GM23338 (cell line): ENCODE measurements at regions not wholly inside any gene's neighbourhood (a gene's known extent, or its start where the extent isn't known, plus 50 kb on each side); places are given as distances from the start of the nearest gene placed in this dataset.

Experiments
- ATAC-seq: fragments of 200-7000 bp; cut with Tn5 transposase; 3 replicates; pipeline ENCODE4 v1.9.1; 2020
- DNase-seq: peaks from one replicate; pipeline ENCODE4 v3.0.0-alpha.2; 2015; ENCODE audit warnings: low spot score
- H2AFZ ChIP-seq: fragments of 200-600 bp; sonication (generic); 2 replicates; pipeline ENCODE4 v1.8.0; 2016; ENCODE audit warnings: antibody characterized with exemption, mild to moderate bottlenecking, moderate library complexity
- H3F3A ChIP-seq: fragments of 200-600 bp; sonication (generic); replicated peaks from 2 replicates; pipeline ENCODE4 v1.8.0; 2017; ENCODE audit warnings: antibody characterized with exemption, mixed run types, low read depth
- H3K27ac ChIP-seq: fragments of 200-600 bp; sonication (generic); 2 replicates; pipeline ENCODE4 v1.6.1; 2016; ENCODE audit warnings: low read depth
- H3K27me3 ChIP-seq: fragments of 200-600 bp; sonication (generic); 2 replicates; pipeline ENCODE4 v1.8.0; 2016; ENCODE audit warnings: mild to moderate bottlenecking, mixed run types, moderate library complexity; ENCODE audit not compliant: insufficient read depth
- H3K36me3 ChIP-seq: fragments of 200-600 bp; sonication (generic); 2 replicates; pipeline ENCODE4 v1.8.0; 2016; ENCODE audit warnings: mild to moderate bottlenecking; ENCODE audit not compliant: insufficient read depth
- H3K4me1 ChIP-seq: fragments of 200-600 bp; sonication (generic); 2 replicates; pipeline ENCODE4 v1.8.0; 2016; ENCODE audit warnings: mild to moderate bottlenecking, moderate library complexity; ENCODE audit not compliant: insufficient read depth
- H3K4me2 ChIP-seq: fragments of 200-600 bp; sonication (generic); 2 replicates; pipeline ENCODE4 v1.7.1; 2017; ENCODE audit warnings: mixed run types
- H3K4me3 ChIP-seq: fragments of 200-600 bp; sonication (generic); 2 replicates; pipeline ENCODE4 v1.6.1; 2016; ENCODE audit warnings: mixed run types
- H3K79me2 ChIP-seq: fragments of 200-600 bp; sonication (generic); replicated peaks from 2 replicates; pipeline ENCODE4 v1.8.0; 2017; ENCODE audit warnings: mild to moderate bottlenecking; ENCODE audit not compliant: insufficient read depth
- H3K9me2 ChIP-seq: fragments of 200-600 bp; sonication (generic); 2 replicates; pipeline ENCODE4 v1.8.0; 2017; ENCODE audit not compliant: insufficient read depth
- H4K20me1 ChIP-seq: fragments of 200-600 bp; sonication (generic); replicated peaks from 2 replicates; pipeline ENCODE4 v1.8.0; 2017; ENCODE audit warnings: mild to moderate bottlenecking; ENCODE audit not compliant: insufficient read depth
- H3K27ac Mint-ChIP-seq: 2 replicates; pipeline ENCODE4 v1.8.0; 2020; ENCODE audit warnings: inconsistent platforms, mild to moderate bottlenecking, moderate library complexity, mixed read lengths
- H3K27me3 Mint-ChIP-seq: 3 replicates; pipeline ENCODE4 v1.8.0; 2022; ENCODE audit warnings: low read depth, mild to moderate bottlenecking, moderate library complexity, mixed read lengths, inconsistent platforms; ENCODE audit not compliant: insufficient read depth, poor library complexity
- H3K36me3 Mint-ChIP-seq: 3 replicates; pipeline ENCODE4 v1.8.0; 2021; ENCODE audit warnings: low read depth, mild to moderate bottlenecking, inconsistent platforms, moderate library complexity, mixed read lengths
- H3K4me1 Mint-ChIP-seq: 3 replicates; pipeline ENCODE4 v1.8.0; 2020; ENCODE audit warnings: mild to moderate bottlenecking, inconsistent platforms, mixed read lengths
- H3K4me3 Mint-ChIP-seq: 3 replicates; pipeline ENCODE4 v1.8.0; 2021; ENCODE audit warnings: moderate library complexity, mild to moderate bottlenecking, inconsistent platforms, mixed read lengths
- H3K9me3 Mint-ChIP-seq: 3 replicates; pipeline ENCODE4 v1.8.0; 2020; ENCODE audit warnings: moderate library complexity, mild to moderate bottlenecking, inconsistent platforms, mixed read lengths
- EZH2 ChIP-seq: fragments of 200-600 bp; sonication (generic); IDR thresholded peaks from one replicate; pipeline ENCODE4 v1.8.0; 2017; ENCODE audit warnings: antibody characterized with exemption, mild to moderate bottlenecking, low read depth; ENCODE audit not compliant: unreplicated experiment
- EZH2phosphoT487 ChIP-seq: fragments of 200-600 bp; sonication (generic); IDR thresholded peaks from one replicate; pipeline ENCODE4 v1.8.1; 2018; ENCODE audit warnings: antibody characterized with exemption; ENCODE audit not compliant: unreplicated experiment
- JUNB ChIP-seq: IDR thresholded peaks from one replicate; pipeline ENCODE4 v1.6.1; 2016; ENCODE audit warnings: antibody characterized with exemption; ENCODE audit not compliant: unreplicated experiment
- NANOG ChIP-seq: IDR thresholded peaks from 2 replicates; pipeline ENCODE4 v1.6.1; 2016; ENCODE audit warnings: antibody characterized with exemption, borderline replicate concordance
- POLR2AphosphoS5 ChIP-seq: IDR thresholded peaks from 2 replicates; pipeline ENCODE4 v1.6.1; 2016; ENCODE audit warnings: antibody characterized with exemption, low read depth
- ZNF331 ChIP-seq: fragments of 250-450 bp; sonication (Bioruptor Pico); IDR thresholded peaks from 2 replicates; pipeline ENCODE4 v1.5.0; 2020; ENCODE audit warnings: low read depth, mild to moderate bottlenecking, moderate library complexity
- TF ChIP-seq, protein P1 (sequence below): fragments of 250-450 bp; sonication (Bioruptor Pico); IDR thresholded peaks from 2 replicates; pipeline ENCODE4 v1.5.0; 2020; ENCODE audit warnings: mild to moderate bottlenecking, moderate library complexity

- Mint-ChIP-seq H3K27ac (no peak overlapping the region), H3K36me3 (no peaks in the 10 kb centered on the region), H3K4me3 (no peak overlapping the region), H3K4me1 (no peaks in the 10 kb centered on the region; the same call in 1 of the 3 replicates), H3K27me3 (peaks cover 8% of the 10 kb centered on the region), H3K9me3 (peaks cover 12% of the 10 kb centered on the region)
- Histone ChIP-seq H3K9me2 (no peaks in the 10 kb centered on the region), H3K79me2 (no peaks in the 10 kb centered on the region), H3K4me1 (no peaks in the 10 kb centered on the region), H3K36me3 (no peaks in the 10 kb centered on the region), H4K20me1 (no peaks in the 10 kb centered on the region), H3F3A (no peaks in the 10 kb centered on the region), H3K27me3 (no peaks in the 10 kb centered on the region), H2AFZ (no peak overlapping the region), H3K4me3 (no peak overlapping the region), H3K4me2 (no peak overlapping the region), H3K27ac (no peak overlapping the region)
- TF ChIP-seq JUNB, result no peak
- TF ChIP-seq EZH2, result no peak
- TF ChIP-seq, protein P1, sequence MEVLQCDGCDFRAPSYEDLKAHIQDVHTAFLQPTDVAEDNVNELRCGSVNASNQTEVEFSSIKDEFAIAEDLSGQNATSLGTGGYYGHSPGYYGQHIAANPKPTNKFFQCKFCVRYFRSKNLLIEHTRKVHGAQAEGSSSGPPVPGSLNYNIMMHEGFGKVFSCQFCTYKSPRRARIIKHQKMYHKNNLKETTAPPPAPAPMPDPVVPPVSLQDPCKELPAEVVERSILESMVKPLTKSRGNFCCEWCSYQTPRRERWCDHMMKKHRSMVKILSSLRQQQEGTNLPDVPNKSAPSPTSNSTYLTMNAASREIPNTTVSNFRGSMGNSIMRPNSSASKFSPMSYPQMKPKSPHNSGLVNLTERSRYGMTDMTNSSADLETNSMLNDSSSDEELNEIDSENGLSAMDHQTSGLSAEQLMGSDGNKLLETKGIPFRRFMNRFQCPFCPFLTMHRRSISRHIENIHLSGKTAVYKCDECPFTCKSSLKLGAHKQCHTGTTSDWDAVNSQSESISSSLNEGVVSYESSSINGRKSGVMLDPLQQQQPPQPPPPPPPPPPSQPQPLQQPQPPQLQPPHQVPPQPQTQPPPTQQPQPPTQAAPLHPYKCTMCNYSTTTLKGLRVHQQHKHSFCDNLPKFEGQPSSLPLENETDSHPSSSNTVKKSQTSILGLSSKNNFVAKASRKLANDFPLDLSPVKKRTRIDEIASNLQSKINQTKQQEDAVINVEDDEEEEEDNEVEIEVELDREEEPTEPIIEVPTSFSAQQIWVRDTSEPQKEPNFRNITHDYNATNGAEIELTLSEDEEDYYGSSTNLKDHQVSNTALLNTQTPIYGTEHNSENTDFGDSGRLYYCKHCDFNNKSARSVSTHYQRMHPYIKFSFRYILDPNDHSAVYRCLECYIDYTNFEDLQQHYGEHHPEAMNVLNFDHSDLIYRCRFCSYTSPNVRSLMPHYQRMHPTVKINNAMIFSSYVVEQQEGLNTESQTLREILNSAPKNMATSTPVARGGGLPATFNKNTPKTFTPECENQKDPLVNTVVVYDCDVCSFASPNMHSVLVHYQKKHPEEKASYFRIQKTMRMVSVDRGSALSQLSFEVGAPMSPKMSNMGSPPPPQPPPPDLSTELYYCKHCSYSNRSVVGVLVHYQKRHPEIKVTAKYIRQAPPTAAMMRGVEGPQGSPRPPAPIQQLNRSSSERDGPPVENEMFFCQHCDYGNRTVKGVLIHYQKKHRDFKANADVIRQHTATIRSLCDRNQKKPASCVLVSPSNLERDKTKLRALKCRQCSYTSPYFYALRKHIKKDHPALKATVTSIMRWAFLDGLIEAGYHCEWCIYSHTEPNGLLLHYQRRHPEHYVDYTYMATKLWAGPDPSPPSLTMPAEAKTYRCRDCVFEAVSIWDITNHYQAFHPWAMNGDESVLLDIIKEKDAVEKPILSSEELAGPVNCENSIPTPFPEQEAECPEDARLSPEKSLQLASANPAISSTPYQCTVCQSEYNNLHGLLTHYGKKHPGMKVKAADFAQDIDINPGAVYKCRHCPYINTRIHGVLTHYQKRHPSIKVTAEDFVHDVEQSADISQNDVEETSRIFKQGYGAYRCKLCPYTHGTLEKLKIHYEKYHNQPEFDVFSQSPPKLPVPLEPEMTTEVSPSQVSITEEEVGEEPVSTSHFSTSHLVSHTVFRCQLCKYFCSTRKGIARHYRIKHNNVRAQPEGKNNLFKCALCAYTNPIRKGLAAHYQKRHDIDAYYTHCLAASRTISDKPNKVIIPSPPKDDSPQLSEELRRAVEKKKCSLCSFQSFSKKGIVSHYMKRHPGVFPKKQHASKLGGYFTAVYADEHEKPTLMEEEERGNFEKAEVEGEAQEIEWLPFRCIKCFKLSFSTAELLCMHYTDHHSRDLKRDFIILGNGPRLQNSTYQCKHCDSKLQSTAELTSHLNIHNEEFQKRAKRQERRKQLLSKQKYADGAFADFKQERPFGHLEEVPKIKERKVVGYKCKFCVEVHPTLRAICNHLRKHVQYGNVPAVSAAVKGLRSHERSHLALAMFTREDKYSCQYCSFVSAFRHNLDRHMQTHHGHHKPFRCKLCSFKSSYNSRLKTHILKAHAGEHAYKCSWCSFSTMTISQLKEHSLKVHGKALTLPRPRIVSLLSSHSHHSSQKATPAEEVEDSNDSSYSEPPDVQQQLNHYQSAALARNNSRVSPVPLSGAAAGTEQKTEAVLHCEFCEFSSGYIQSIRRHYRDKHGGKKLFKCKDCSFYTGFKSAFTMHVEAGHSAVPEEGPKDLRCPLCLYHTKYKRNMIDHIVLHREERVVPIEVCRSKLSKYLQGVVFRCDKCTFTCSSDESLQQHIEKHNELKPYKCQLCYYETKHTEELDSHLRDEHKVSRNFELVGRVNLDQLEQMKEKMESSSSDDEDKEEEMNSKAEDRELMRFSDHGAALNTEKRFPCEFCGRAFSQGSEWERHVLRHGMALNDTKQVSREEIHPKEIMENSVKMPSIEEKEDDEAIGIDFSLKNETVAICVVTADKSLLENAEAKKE (CRISPR knock-in tag), result no peak
- ATAC-seq (no peak), DNase-seq (no peak)
Measured at GRCh38 chr20:48017992-48018391, 232.7 kb upstream of the SULF2 start.

- Mint-ChIP-seq H3K4me1 (no peaks in the 10 kb centered on the region; the same call in 1 of the 3 replicates), H3K9me3 (peaks cover 13% of the 10 kb centered on the region), H3K27ac (no peak overlapping the region), H3K4me3 (no peak overlapping the region), H3K36me3 (no peaks in the 10 kb centered on the region), H3K27me3 (peaks cover 8% of the 10 kb centered on the region)
- H3K79me2 ChIP-seq, result no peaks in the 10 kb centered on the region
- DNase-seq (no peak), ATAC-seq (no peak)
- no peaks in the 10 kb centered on the region for H3F3A ChIP-seq
- H3K27me3 ChIP-seq, result no peaks in the 10 kb centered on the region
- H3K4me3 ChIP-seq, result no peak overlapping the region
- no peaks in the 10 kb centered on the region for H3K9me2 ChIP-seq
- TF ChIP-seq POLR2AphosphoS5 (no peak), ZNF331 (no peak), NANOG (no peak), EZH2phosphoT487 (no peak)
- TF ChIP-seq, protein P1 (CRISPR knock-in tag), result no peak
- H3K36me3 ChIP-seq, result no peaks in the 10 kb centered on the region
- no peaks in the 10 kb centered on the region for H3K4me1 ChIP-seq
- no peak overlapping the region for H3K27ac ChIP-seq
- no peak overlapping the region for H2AFZ ChIP-seq
- H3K4me2 ChIP-seq, result no peak overlapping the region
- H4K20me1 ChIP-seq, result no peaks in the 10 kb centered on the region
Measured at GRCh38 chr20:48017509-48017908, 232.2 kb upstream of the SULF2 start.
